HEK293 (cell line): ENCODE measurements at regions not wholly inside any gene's neighbourhood (a gene's known extent, or its start where the extent isn't known, plus 50 kb on each side); places are given as distances from the start of the nearest gene placed in this dataset.

Experiments used
- CTCF ChIA-PET: fragments of 350-600 bp; formaldehyde crosslinking; extraction: SDS; loops from one replicate; lab custom pipeline; 2021; ENCODE audit warnings: antibody characterized with exemption; lab: Yijun Ruan, JAX
- POLR2A ChIA-PET: fragments of 300-600 bp; formaldehyde crosslinking; extraction: SDS; loops from one replicate; lab custom pipeline; 2020; ENCODE audit warnings: antibody characterized with exemption, inconsistent platforms; lab: Yijun Ruan, JAX
- H3K27ac ChIP-seq: fragments of 200-500 bp; sonication (Bioruptor generic); 2 replicates; pipeline ENCODE4 v1.5.1; 2014; ENCODE audit warnings: low read depth, low read length, control low read depth, inconsistent platforms; ENCODE audit errors: extremely low read depth
- H3K36me3 ChIP-seq, 2 experiments: fragments of 200-500 bp in 1 of 2; sonication (Bioruptor generic) in 1 of 2; 1 replicate in 1 of 2; 2 replicates in 1 of 2; pipeline ENCODE4 v1.5.1; 2014 to 2017; ENCODE audit warnings: inconsistent platforms in 2 of 2, low read length in 2 of 2; ENCODE audit not compliant: control insufficient read depth in 2 of 2, insufficient read depth in 1 of 2
- H3K4me1 ChIP-seq: fragments of 200-500 bp; sonication (Bioruptor generic); 2 replicates; pipeline ENCODE4 v1.5.1; 2014; ENCODE audit warnings: mild to moderate bottlenecking, low read length, inconsistent platforms; ENCODE audit not compliant: control insufficient read depth, insufficient read depth
- H3K4me3 ChIP-seq: 2 replicates; pipeline ENCODE4 v1.5.1; 2011; ENCODE audit warnings: low read depth, mild to moderate bottlenecking, control low read depth, low read length, moderate library complexity
- H3K9me3 ChIP-seq: fragments of 200-500 bp; sonication (Bioruptor generic); 2 replicates; pipeline ENCODE4 v1.5.1; 2014; ENCODE audit warnings: low read depth, low read length, inconsistent platforms; ENCODE audit not compliant: control insufficient read depth, insufficient read depth
- HOXD13 ChIP-seq: sonication (generic); formaldehyde crosslinking; IDR thresholded peaks from 2 replicates; pipeline ENCODE4 v1.8.0; 2022; ENCODE audit warnings: missing genetic modification reagents, borderline replicate concordance
- KLF8 ChIP-seq: fragments of 450-650 bp; formaldehyde crosslinking; IDR thresholded peaks from 2 replicates; pipeline ENCODE4 v1.5.1; 2016; ENCODE audit warnings: missing biosample characterization, missing genetic modification characterization
- MEIS1 ChIP-seq: sonication (generic); formaldehyde crosslinking; IDR thresholded peaks from 2 replicates; pipeline ENCODE4 v1.8.1; 2022; ENCODE audit warnings: missing genetic modification reagents, mild to moderate bottlenecking, borderline replicate concordance
- MZF1 ChIP-seq: fragments of 450-650 bp; formaldehyde crosslinking; IDR thresholded peaks from 2 replicates; pipeline ENCODE4 v1.5.1; 2017; ENCODE audit warnings: missing biosample characterization, missing genetic modification characterization, borderline replicate concordance
- REPIN1 ChIP-seq: fragments of 450-650 bp; formaldehyde crosslinking; IDR thresholded peaks from 2 replicates; pipeline ENCODE4 v1.5.1; 2017; ENCODE audit warnings: missing biosample characterization, missing genetic modification characterization, low read depth
- WT1 ChIP-seq: fragments of 450-650 bp; formaldehyde crosslinking; IDR thresholded peaks from 2 replicates; pipeline ENCODE4 v1.5.1; 2016; ENCODE audit warnings: missing biosample characterization, missing genetic modification characterization
- ZBTB1 ChIP-seq: fragments of 450-650 bp; formaldehyde crosslinking; IDR thresholded peaks from 2 replicates; pipeline ENCODE4 v1.5.1; 2016; ENCODE audit warnings: missing biosample characterization, missing genetic modification characterization
- ZBTB17 ChIP-seq: fragments of 450-650 bp; formaldehyde crosslinking; IDR thresholded peaks from 2 replicates; pipeline ENCODE4 v1.5.1; 2016; ENCODE audit warnings: missing biosample characterization, missing genetic modification characterization
- ZBTB8A ChIP-seq: fragments of 450-650 bp; formaldehyde crosslinking; IDR thresholded peaks from 2 replicates; pipeline ENCODE4 v1.5.1; 2016; ENCODE audit warnings: missing biosample characterization, missing genetic modification characterization
- ZFHX2 ChIP-seq: fragments of 450-650 bp; formaldehyde crosslinking; conservative IDR thresholded peaks from 2 replicates; pipeline ENCODE4 v1.5.1; 2016; ENCODE audit warnings: missing biosample characterization, missing genetic modification characterization
- ZNF112 ChIP-seq: fragments of 450-650 bp; formaldehyde crosslinking; IDR thresholded peaks from 2 replicates; pipeline ENCODE4 v1.5.0; 2017; ENCODE audit warnings: missing biosample characterization, missing genetic modification characterization
- ZNF16 ChIP-seq: fragments of 450-650 bp; formaldehyde crosslinking; IDR thresholded peaks from 2 replicates; pipeline ENCODE4 v1.5.1; 2016; ENCODE audit warnings: low read depth, missing biosample characterization, missing genetic modification characterization
- ZNF2 ChIP-seq: fragments of 450-650 bp; formaldehyde crosslinking; IDR thresholded peaks from 2 replicates; pipeline ENCODE4 v1.5.1; 2016; ENCODE audit warnings: missing biosample characterization, missing genetic modification characterization
- ZNF223 ChIP-seq: fragments of 450-650 bp; formaldehyde crosslinking; IDR thresholded peaks from 2 replicates; pipeline ENCODE4 v1.5.1; 2016; ENCODE audit warnings: missing biosample characterization, missing genetic modification characterization
- ZNF24 ChIP-seq: fragments of 450-650 bp; formaldehyde crosslinking; IDR thresholded peaks from 2 replicates; pipeline ENCODE4 v1.5.1; 2016; ENCODE audit warnings: missing biosample characterization, missing genetic modification characterization
- ZNF248 ChIP-seq: fragments of 450-650 bp; formaldehyde crosslinking; IDR thresholded peaks from 2 replicates; pipeline ENCODE4 v1.5.1; 2017; ENCODE audit warnings: missing biosample characterization, missing genetic modification characterization
- ZNF292 ChIP-seq: fragments of 450-650 bp; formaldehyde crosslinking; IDR thresholded peaks from 2 replicates; pipeline ENCODE4 v1.5.1; 2016; ENCODE audit warnings: low read depth, missing biosample characterization, missing genetic modification characterization, borderline replicate concordance
- ZNF354C ChIP-seq: fragments of 450-650 bp; formaldehyde crosslinking; IDR thresholded peaks from 2 replicates; pipeline ENCODE4 v1.5.1; 2016; ENCODE audit warnings: missing biosample characterization, missing genetic modification characterization, low read depth, borderline replicate concordance
- ZNF426 ChIP-seq: fragments of 450-650 bp; formaldehyde crosslinking; IDR thresholded peaks from 2 replicates; pipeline ENCODE4 v1.5.1; 2017; ENCODE audit warnings: missing biosample characterization, missing genetic modification characterization, mild to moderate bottlenecking, inconsistent platforms, moderate library complexity
- ZNF549 ChIP-seq: fragments of 450-650 bp; IDR thresholded peaks from 2 replicates; pipeline ENCODE4 v1.5.1; 2018; ENCODE audit warnings: missing biosample characterization, missing genetic modification characterization, mild to moderate bottlenecking, inconsistent platforms, moderate library complexity
- ZNF596 ChIP-seq: fragments of 450-650 bp; IDR thresholded peaks from 2 replicates; pipeline ENCODE4 v1.5.0; 2018; ENCODE audit warnings: missing biosample characterization, mild to moderate bottlenecking, missing genetic modification characterization, moderate library complexity
- ZNF610 ChIP-seq: fragments of 450-650 bp; formaldehyde crosslinking; IDR thresholded peaks from 2 replicates; pipeline ENCODE4 v1.5.1; 2016; ENCODE audit warnings: missing biosample characterization, missing genetic modification characterization, borderline replicate concordance
- ZNF624 ChIP-seq: fragments of 450-650 bp; formaldehyde crosslinking; IDR thresholded peaks from 2 replicates; pipeline ENCODE4 v1.5.1; 2017; ENCODE audit warnings: missing biosample characterization, missing genetic modification characterization
- ZNF670 ChIP-seq: fragments of 450-650 bp; formaldehyde crosslinking; IDR thresholded peaks from 2 replicates; pipeline ENCODE4 v1.5.1; 2016; ENCODE audit warnings: missing biosample characterization, missing genetic modification characterization, low read depth
- ZNF677 ChIP-seq: fragments of 450-650 bp; IDR thresholded peaks from 2 replicates; pipeline ENCODE4 v1.5.0; 2018; ENCODE audit warnings: missing biosample characterization, mild to moderate bottlenecking, missing genetic modification characterization, moderate library complexity
- ZNF785 ChIP-seq: fragments of 450-650 bp; formaldehyde crosslinking; IDR thresholded peaks from 2 replicates; pipeline ENCODE4 v1.5.1; 2016; ENCODE audit warnings: missing biosample characterization, missing genetic modification characterization
- ZNF830 ChIP-seq: fragments of 450-650 bp; IDR thresholded peaks from 2 replicates; pipeline ENCODE4 v1.5.0; 2018; ENCODE audit warnings: missing biosample characterization, missing genetic modification characterization, low read depth, mild to moderate bottlenecking, moderate library complexity
- TF ChIP-seq, protein P1 (sequence below): fragments of 450-650 bp; formaldehyde crosslinking; IDR thresholded peaks from 2 replicates; pipeline ENCODE4 v1.5.1; 2016; ENCODE audit warnings: missing biosample characterization, missing genetic modification characterization
- TF ChIP-seq, protein P2 (sequence below): fragments of 450-650 bp; formaldehyde crosslinking; IDR thresholded peaks from 2 replicates; pipeline ENCODE4 v1.5.1; 2016; ENCODE audit warnings: missing biosample characterization, missing genetic modification characterization, borderline replicate concordance

DNA sequence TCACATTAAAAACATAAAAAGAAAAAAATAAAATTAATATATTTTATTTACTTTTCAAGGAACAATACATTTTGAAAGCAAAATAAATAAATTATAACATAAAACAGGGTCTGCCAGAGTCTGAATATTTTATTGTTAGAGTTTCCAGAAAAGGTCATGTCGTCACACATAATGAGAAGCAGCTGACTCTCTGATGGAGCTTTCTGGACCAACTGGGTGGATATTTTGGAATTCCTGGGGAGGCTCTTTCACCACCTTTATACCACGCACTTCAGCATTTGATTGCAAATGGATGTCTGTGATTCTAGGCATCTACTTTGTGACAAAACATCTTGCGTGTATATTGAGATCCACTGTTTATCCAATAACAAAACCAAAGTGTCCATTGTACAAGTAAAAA, 455.0 kb upstream of the CCDC179 start:
- no peak for TF ChIP-seq ZBTB8A
- TF ChIP-seq ZNF670 (tag by site-specific recombination): no peak
- no peak for TF ChIP-seq ZNF354C
- TF ChIP-seq ZNF16 (tag by site-specific recombination): no peak
- no peak for TF ChIP-seq WT1
- TF ChIP-seq ZNF112 (tag by site-specific recombination): no peak
- TF ChIP-seq ZNF248 (tag by site-specific recombination): no peak
- no peak for TF ChIP-seq ZNF610
- TF ChIP-seq ZNF830: no peak
- no peak for TF ChIP-seq ZNF2 (tag by site-specific recombination)
- TF ChIP-seq MZF1 (tag by site-specific recombination): no peak
- no peak for TF ChIP-seq ZNF549
- no peak for TF ChIP-seq ZNF24
- no peak for TF ChIP-seq KLF8 (tag by site-specific recombination)
- TF ChIP-seq ZBTB17 (tag by site-specific recombination): no peak
- TF ChIP-seq, protein P1, sequence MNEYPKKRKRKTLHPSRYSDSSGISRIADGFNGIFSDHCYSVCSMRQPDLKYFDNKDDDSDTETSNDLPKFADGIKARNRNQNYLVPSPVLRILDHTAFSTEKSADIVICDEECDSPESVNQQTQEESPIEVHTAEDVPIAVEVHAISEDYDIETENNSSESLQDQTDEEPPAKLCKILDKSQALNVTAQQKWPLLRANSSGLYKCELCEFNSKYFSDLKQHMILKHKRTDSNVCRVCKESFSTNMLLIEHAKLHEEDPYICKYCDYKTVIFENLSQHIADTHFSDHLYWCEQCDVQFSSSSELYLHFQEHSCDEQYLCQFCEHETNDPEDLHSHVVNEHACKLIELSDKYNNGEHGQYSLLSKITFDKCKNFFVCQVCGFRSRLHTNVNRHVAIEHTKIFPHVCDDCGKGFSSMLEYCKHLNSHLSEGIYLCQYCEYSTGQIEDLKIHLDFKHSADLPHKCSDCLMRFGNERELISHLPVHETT (tag by site-specific recombination): no peak
- TF ChIP-seq ZNF677 (tag by site-specific recombination): no peak
- TF ChIP-seq MEIS1 (CRISPR knock-in tag): no peak
- no peak for TF ChIP-seq ZNF624 (tag by site-specific recombination)
- TF ChIP-seq, all 188 proteins: peak for 0
- ChIA-PET CTCF (no interaction called here), POLR2A (no interaction called here)
- no peaks in the 10 kb centered on the region for H3K9me3 ChIP-seq
- no peaks in the 10 kb centered on the region for H3K4me1 ChIP-seq
- no peak overlapping the region for H3K4me3 ChIP-seq
- no peaks in the 10 kb centered on the region for H3K36me3 ChIP-seq
- no peak overlapping the region for H3K27ac ChIP-seq

DNA sequence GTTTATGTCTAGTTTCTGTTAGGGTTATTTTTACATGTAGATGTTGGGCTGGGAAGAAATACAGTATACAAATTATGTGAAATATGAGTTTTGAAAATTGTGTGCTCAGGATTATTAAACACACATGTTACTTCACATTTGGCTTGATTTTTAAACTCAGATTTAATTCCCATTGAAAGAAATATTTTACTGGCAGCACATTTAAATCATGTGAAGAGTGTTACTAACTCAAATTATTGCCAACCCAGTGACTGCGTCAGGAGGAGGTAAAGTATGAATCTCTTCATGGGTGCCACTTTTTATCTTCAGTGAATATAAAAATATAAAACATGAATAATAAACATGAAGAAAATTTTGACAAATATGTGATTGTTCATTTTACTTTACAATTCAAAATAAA, 457.5 kb upstream of the CCDC179 start:
- TF ChIP-seq ZFHX2 (tag by site-specific recombination) (no peak), ZNF785 (tag by site-specific recombination) (no peak), ZBTB17 (tag by site-specific recombination) (no peak), ZNF223 (tag by site-specific recombination) (no peak), ZNF426 (tag by site-specific recombination) (no peak), REPIN1 (tag by site-specific recombination) (no peak), ZBTB1 (tag by site-specific recombination) (no peak), ZNF596 (tag by site-specific recombination) (no peak), HOXD13 (no peak), ZNF292 (tag by site-specific recombination) (no peak)
- TF ChIP-seq, protein P2, sequence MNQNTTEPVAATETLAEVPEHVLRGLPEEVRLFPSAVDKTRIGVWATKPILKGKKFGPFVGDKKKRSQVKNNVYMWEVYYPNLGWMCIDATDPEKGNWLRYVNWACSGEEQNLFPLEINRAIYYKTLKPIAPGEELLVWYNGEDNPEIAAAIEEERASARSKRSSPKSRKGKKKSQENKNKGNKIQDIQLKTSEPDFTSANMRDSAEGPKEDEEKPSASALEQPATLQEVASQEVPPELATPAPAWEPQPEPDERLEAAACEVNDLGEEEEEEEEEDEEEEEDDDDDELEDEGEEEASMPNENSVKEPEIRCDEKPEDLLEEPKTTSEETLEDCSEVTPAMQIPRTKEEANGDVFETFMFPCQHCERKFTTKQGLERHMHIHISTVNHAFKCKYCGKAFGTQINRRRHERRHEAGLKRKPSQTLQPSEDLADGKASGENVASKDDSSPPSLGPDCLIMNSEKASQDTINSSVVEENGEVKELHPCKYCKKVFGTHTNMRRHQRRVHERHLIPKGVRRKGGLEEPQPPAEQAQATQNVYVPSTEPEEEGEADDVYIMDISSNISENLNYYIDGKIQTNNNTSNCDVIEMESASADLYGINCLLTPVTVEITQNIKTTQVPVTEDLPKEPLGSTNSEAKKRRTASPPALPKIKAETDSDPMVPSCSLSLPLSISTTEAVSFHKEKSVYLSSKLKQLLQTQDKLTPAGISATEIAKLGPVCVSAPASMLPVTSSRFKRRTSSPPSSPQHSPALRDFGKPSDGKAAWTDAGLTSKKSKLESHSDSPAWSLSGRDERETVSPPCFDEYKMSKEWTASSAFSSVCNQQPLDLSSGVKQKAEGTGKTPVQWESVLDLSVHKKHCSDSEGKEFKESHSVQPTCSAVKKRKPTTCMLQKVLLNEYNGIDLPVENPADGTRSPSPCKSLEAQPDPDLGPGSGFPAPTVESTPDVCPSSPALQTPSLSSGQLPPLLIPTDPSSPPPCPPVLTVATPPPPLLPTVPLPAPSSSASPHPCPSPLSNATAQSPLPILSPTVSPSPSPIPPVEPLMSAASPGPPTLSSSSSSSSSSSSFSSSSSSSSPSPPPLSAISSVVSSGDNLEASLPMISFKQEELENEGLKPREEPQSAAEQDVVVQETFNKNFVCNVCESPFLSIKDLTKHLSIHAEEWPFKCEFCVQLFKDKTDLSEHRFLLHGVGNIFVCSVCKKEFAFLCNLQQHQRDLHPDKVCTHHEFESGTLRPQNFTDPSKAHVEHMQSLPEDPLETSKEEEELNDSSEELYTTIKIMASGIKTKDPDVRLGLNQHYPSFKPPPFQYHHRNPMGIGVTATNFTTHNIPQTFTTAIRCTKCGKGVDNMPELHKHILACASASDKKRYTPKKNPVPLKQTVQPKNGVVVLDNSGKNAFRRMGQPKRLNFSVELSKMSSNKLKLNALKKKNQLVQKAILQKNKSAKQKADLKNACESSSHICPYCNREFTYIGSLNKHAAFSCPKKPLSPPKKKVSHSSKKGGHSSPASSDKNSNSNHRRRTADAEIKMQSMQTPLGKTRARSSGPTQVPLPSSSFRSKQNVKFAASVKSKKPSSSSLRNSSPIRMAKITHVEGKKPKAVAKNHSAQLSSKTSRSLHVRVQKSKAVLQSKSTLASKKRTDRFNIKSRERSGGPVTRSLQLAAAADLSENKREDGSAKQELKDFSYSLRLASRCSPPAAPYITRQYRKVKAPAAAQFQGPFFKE (tag by site-specific recombination): no peak
- no peak overlapping the region for H3K4me3 ChIP-seq
- no peaks in the 10 kb centered on the region for H3K9me3 ChIP-seq
- CTCF ChIA-PET: interaction anchor here (0.7 kb wide), 1 partner anchor 8 kb away, joined by 3 read pairs; no protein-coding TSS in a partner anchor
- POLR2A ChIA-PET: no interaction called here
- H3K27ac ChIP-seq: no peak overlapping the region
- no peaks in the 10 kb centered on the region for H3K36me3 ChIP-seq
- H3K4me1 ChIP-seq: no peaks in the 10 kb centered on the region
